Suppressor macrophage treated with lipopolysaccharide for 4 hours (primary cell): ENCODE measurements at regions not wholly inside any gene's neighbourhood (a gene's known extent, or its start where the extent isn't known, plus 50 kb on each side); places are given as distances from the start of the nearest gene placed in this dataset.

Experiments used
- DNase-seq: peaks from one replicate; pipeline ENCODE4 v3.0.0-alpha.2; 2020

GRCh38 chr10:83953589-83953988 lies 185.7 kb upstream of the GHITM start:
- DNase-seq = no peak

GRCh38 chr10:83954193-83954799 lies 185.0 kb upstream of the GHITM start:
- DNase-seq = no peak

- no peak for DNase-seq
Measured at GRCh38 chr10:83955406-83955805, 183.9 kb upstream of the GHITM start.

- no peak for DNase-seq
Measured at GRCh38 chr10:83957168-83957947, 182.0 kb upstream of the GHITM start.

GRCh38 chr10:83959328-83959727 lies 180.0 kb upstream of the GHITM start:
- no peak for DNase-seq

- DNase-seq = no peak
Measured at GRCh38 chr10:83960125-83960524, 179.2 kb upstream of the GHITM start.

- no peak for DNase-seq
Measured at GRCh38 chr10:83961620-83962019, 177.7 kb upstream of the GHITM start.

GRCh38 chr10:83963446-83963845 lies 175.9 kb upstream of the GHITM start:
- DNase-seq = no peak

GRCh38 chr10:83965473-83965872 lies 173.8 kb upstream of the GHITM start:
- no peak for DNase-seq

- no peak for DNase-seq
Measured at GRCh38 chr10:83968052-83968451, 171.3 kb upstream of the GHITM start.

GRCh38 chr10:83978681-83979383 lies 160.5 kb upstream of the GHITM start:
- no peak for DNase-seq

- DNase-seq = no peak
Measured at GRCh38 chr10:83982812-83983211, 156.5 kb upstream of the GHITM start.

- DNase-seq = no peak
Measured at GRCh38 chr10:83983578-83984255, 155.6 kb upstream of the GHITM start.

- no peak for DNase-seq
Measured at GRCh38 chr10:83984256-83984640, 155.1 kb upstream of the GHITM start.

GRCh38 chr10:83986800-83987199 lies 152.5 kb upstream of the GHITM start:
- DNase-seq = no peak

- no peak for DNase-seq
Measured at GRCh38 chr10:83987216-83987615, 152.1 kb upstream of the GHITM start.

GRCh38 chr10:83988435-83988834 lies 150.9 kb upstream of the GHITM start:
- no peak for DNase-seq

- peak; percentile 45 for DNase-seq
Measured at GRCh38 chr10:83990126-83990525, 149.2 kb upstream of the GHITM start.

GRCh38 chr10:83991986-83992753 lies 147.1 kb upstream of the GHITM start:
- DNase-seq = peak; percentile 7

- no peak for DNase-seq
Measured at GRCh38 chr10:83994325-83994724, 145.0 kb upstream of the GHITM start.

GRCh38 chr10:83995738-83996331 lies 143.5 kb upstream of the GHITM start:
- no peak for DNase-seq

GRCh38 chr10:84004221-84004620 lies 135.1 kb upstream of the GHITM start:
- DNase-seq = no peak
